ENCODE measurements at regions not wholly inside any gene's neighbourhood (a gene's known extent, or its start where the extent isn't known, plus 50 kb on each side); places are given as distances from the start of the nearest gene placed in this dataset.

GRCh38 chr18:43992741-43993140, 687.9 kb upstream of the SETBP1 start:
- H3K4me3 ChIP-seq (ENCODE audit: low read depth, low read length): no peak overlapping the region
- no peaks in the 10 kb centered on the region for H3K79me2 ChIP-seq
- H3K36me3 ChIP-seq (ENCODE audit: control insufficient read depth, insufficient read depth, low read length): no peaks in the 10 kb centered on the region
- no peaks in the 10 kb centered on the region for H3K27me3 ChIP-seq (ENCODE audit: control insufficient read depth, insufficient read depth, low read length)
- TF ChIP-seq, protein P1, sequence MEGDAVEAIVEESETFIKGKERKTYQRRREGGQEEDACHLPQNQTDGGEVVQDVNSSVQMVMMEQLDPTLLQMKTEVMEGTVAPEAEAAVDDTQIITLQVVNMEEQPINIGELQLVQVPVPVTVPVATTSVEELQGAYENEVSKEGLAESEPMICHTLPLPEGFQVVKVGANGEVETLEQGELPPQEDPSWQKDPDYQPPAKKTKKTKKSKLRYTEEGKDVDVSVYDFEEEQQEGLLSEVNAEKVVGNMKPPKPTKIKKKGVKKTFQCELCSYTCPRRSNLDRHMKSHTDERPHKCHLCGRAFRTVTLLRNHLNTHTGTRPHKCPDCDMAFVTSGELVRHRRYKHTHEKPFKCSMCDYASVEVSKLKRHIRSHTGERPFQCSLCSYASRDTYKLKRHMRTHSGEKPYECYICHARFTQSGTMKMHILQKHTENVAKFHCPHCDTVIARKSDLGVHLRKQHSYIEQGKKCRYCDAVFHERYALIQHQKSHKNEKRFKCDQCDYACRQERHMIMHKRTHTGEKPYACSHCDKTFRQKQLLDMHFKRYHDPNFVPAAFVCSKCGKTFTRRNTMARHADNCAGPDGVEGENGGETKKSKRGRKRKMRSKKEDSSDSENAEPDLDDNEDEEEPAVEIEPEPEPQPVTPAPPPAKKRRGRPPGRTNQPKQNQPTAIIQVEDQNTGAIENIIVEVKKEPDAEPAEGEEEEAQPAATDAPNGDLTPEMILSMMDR (IDR thresholded peaks at IDR 0.05): no peak
- no peak overlapping the region for H3K9ac ChIP-seq
- H3K4me2 ChIP-seq (ENCODE audit: low read length): no peak overlapping the region
- no peak overlapping the region for H2AFZ ChIP-seq
- no peak overlapping the region for H3K27ac ChIP-seq
- H3K4me1 ChIP-seq: no peaks in the 10 kb centered on the region
- no peaks in the 10 kb centered on the region for H3K9me3 ChIP-seq (ENCODE audit: control insufficient read depth, low read length)

- Histone ChIP-seq H3K4me3 (ENCODE audit: low read depth, low read length) (no peak overlapping the region), H3K4me2 (ENCODE audit: low read length) (no peak overlapping the region)
These were observed 686.3 kb upstream of the SETBP1 start for GRCh38 chr18:43994381-43994780.

GRCh38 chr18:44013871-44014270, 666.8 kb upstream of the SETBP1 start:
- TF ChIP-seq, protein P1 (IDR thresholded peaks at IDR 0.05): no peak
- Histone ChIP-seq H3K9ac (no peak overlapping the region), H3K27me3 (ENCODE audit: control insufficient read depth, insufficient read depth, low read length) (no peaks in the 10 kb centered on the region), H3K9me3 (ENCODE audit: control insufficient read depth, low read length) (no peaks in the 10 kb centered on the region), H3K4me3 (ENCODE audit: low read depth, low read length) (no peak overlapping the region), H3K79me2 (no peaks in the 10 kb centered on the region), H3K36me3 (ENCODE audit: control insufficient read depth, insufficient read depth, low read length) (no peaks in the 10 kb centered on the region), H2AFZ (no peak overlapping the region), H3K4me1 (no peaks in the 10 kb centered on the region), H3K27ac (no peak overlapping the region), H3K4me2 (ENCODE audit: low read length) (no peak overlapping the region)

More at GRCh38 chr18:43994381-43994780, 686.3 kb upstream of the SETBP1 start:
- H3K4me1 ChIP-seq: no peaks in the 10 kb centered on the region
- no peak overlapping the region for H2AFZ ChIP-seq
- H3K27me3 ChIP-seq (ENCODE audit: control insufficient read depth, insufficient read depth, low read length): no peaks in the 10 kb centered on the region
- TF ChIP-seq, protein P1 (IDR thresholded peaks at IDR 0.05): no peak
- no peaks in the 10 kb centered on the region for H3K36me3 ChIP-seq (ENCODE audit: control insufficient read depth, insufficient read depth, low read length)
- H3K27ac ChIP-seq: no peak overlapping the region
- H3K9me3 ChIP-seq (ENCODE audit: control insufficient read depth, low read length): no peaks in the 10 kb centered on the region
- H3K9ac ChIP-seq: no peak overlapping the region
- H3K79me2 ChIP-seq: no peaks in the 10 kb centered on the region

DNA sequence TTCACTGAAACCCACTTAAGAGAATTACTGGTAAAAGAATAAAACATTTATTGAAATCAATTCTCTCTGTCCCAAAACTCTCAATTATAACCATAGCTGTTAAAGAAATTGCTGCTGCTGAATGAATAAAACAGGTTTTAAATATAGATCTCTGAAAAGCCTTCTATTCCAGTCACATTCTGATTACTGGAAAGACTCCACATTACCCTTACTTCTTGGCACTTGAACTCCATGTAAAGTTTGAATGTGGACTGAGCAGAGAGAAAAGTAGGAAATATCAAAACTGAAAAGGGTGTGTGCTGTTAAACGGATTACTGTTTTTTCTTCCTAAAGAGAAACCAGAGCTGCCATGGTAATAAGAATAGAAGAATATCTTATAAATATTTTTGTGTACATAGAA, 655.3 kb upstream of the SETBP1 start:
- Histone ChIP-seq H3K27ac (no peak overlapping the region), H3K4me1 (no peaks in the 10 kb centered on the region), H2AFZ (no peak overlapping the region), H3K4me3 (ENCODE audit: low read depth, low read length) (no peak overlapping the region), H3K79me2 (no peaks in the 10 kb centered on the region), H3K9me3 (ENCODE audit: control insufficient read depth, low read length) (no peaks in the 10 kb centered on the region), H3K27me3 (ENCODE audit: control insufficient read depth, insufficient read depth, low read length) (no peaks in the 10 kb centered on the region), H3K4me2 (ENCODE audit: low read length) (no peak overlapping the region), H3K9ac (no peak overlapping the region), H3K36me3 (ENCODE audit: control insufficient read depth, insufficient read depth, low read length) (no peaks in the 10 kb centered on the region)
- TF ChIP-seq, protein P1 (IDR thresholded peaks at IDR 0.05): no peak

DNA sequence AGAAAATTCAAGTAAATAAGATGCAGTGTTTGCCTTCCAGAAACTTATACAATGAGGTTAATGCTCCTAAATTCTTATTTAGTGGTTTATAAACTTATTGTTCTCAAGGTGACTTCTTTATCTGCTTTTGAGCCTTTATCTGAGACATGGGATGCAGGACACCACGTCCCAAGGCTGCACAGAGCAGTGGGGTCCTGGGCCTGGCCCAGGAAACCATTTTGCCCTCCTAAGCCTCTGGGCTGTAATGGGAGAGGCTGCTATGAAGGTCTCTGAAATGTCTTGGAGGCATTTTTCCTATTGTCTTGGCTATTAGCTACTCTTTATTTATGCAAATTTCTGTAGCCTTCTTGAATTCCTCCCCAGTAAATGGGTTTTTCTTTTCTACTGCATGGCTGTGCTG, 652.6 kb upstream of the SETBP1 start:
- Histone ChIP-seq H3K36me3 (ENCODE audit: control insufficient read depth, insufficient read depth, low read length) (no peaks in the 10 kb centered on the region), H3K4me3 (ENCODE audit: low read depth, low read length) (no peak overlapping the region), H2AFZ (no peak overlapping the region), H3K4me2 (ENCODE audit: low read length) (no peak overlapping the region), H3K27ac (no peak overlapping the region), H3K9me3 (ENCODE audit: control insufficient read depth, low read length) (no peaks in the 10 kb centered on the region), H3K9ac (no peak overlapping the region), H3K27me3 (ENCODE audit: control insufficient read depth, insufficient read depth, low read length) (no peaks in the 10 kb centered on the region), H3K79me2 (no peaks in the 10 kb centered on the region), H3K4me1 (no peaks in the 10 kb centered on the region)
- TF ChIP-seq, protein P1 (IDR thresholded peaks at IDR 0.05): no peak
